ENCODE measurements at regions not wholly inside any gene's neighbourhood (a gene's known extent, or its start where the extent isn't known, plus 50 kb on each side); places are given as distances from the start of the nearest gene placed in this dataset.

- TF ChIP-seq CTCF (IDR thresholded peaks at IDR 0.05) = no peak
Measured at GRCh38 chr17:79338604-79339003, 264.0 kb downstream of the ENGASE start.

GRCh38 chr17:79338152-79338551 lies 263.5 kb downstream of the ENGASE start:
- no peak for TF ChIP-seq CTCF (IDR thresholded peaks at IDR 0.05)

GRCh38 chr17:79337053-79337452 lies 262.4 kb downstream of the ENGASE start:
- no peak for TF ChIP-seq CTCF (IDR thresholded peaks at IDR 0.05)

GRCh38 chr17:79335456-79335855 lies 260.8 kb downstream of the ENGASE start:
- TF ChIP-seq CTCF (IDR thresholded peaks at IDR 0.05) = no peak

GRCh38 chr17:79332011-79332554 lies 257.5 kb downstream of the ENGASE start:
- no peak for TF ChIP-seq CTCF (IDR thresholded peaks at IDR 0.05)

GRCh38 chr17:79331492-79331891 lies 256.9 kb downstream of the ENGASE start:
- no peak for TF ChIP-seq CTCF (IDR thresholded peaks at IDR 0.05)

- no peak for TF ChIP-seq CTCF (IDR thresholded peaks at IDR 0.05)
Measured at GRCh38 chr17:79330696-79331095, 256.1 kb downstream of the ENGASE start.

GRCh38 chr17:79330229-79330628 lies 255.6 kb downstream of the ENGASE start:
- TF ChIP-seq CTCF (IDR thresholded peaks at IDR 0.05) = no peak

Measured in LNCAP (cell line).